ENCODE measurements at regions not wholly inside any gene's neighbourhood (a gene's known extent, or its start where the extent isn't known, plus 50 kb on each side); places are given as distances from the start of the nearest gene placed in this dataset.

DNA sequence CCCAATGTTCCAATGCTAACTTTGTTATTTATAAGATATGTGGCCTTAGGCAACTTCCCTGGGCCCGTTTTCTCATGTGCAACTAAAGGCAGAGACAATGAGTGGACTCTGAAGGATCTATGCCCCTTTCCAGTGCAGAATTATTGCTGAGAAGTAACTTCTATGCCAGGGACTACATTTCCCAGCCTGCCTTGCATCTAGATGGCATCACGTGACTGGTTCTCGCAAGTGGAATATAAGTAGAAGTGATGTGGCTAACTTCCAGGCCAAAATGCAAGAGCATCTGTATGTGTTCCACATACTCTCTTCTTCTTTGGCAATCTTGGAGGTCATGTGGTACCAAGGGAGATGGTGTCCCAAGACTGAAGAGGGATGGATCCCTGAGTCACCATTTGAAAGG is 674.4 kb downstream of the NTRK3 start:
- TF ChIP-seq, protein P1, sequence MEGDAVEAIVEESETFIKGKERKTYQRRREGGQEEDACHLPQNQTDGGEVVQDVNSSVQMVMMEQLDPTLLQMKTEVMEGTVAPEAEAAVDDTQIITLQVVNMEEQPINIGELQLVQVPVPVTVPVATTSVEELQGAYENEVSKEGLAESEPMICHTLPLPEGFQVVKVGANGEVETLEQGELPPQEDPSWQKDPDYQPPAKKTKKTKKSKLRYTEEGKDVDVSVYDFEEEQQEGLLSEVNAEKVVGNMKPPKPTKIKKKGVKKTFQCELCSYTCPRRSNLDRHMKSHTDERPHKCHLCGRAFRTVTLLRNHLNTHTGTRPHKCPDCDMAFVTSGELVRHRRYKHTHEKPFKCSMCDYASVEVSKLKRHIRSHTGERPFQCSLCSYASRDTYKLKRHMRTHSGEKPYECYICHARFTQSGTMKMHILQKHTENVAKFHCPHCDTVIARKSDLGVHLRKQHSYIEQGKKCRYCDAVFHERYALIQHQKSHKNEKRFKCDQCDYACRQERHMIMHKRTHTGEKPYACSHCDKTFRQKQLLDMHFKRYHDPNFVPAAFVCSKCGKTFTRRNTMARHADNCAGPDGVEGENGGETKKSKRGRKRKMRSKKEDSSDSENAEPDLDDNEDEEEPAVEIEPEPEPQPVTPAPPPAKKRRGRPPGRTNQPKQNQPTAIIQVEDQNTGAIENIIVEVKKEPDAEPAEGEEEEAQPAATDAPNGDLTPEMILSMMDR (IDR thresholded peaks at IDR 0.05; ENCODE audit: borderline replicate concordance, extremely low read depth, low read length, poor library complexity, severe bottlenecking) = no peak
- TF ChIP-seq EZH2 (IDR thresholded peaks at IDR 0.05; ENCODE audit: borderline replicate concordance, low read depth, low read length, severe bottlenecking) = no peak
